ENCODE measurements at regions not wholly inside any gene's neighbourhood (a gene's known extent, or its start where the extent isn't known, plus 50 kb on each side); places are given as distances from the start of the nearest gene placed in this dataset.

DNA sequence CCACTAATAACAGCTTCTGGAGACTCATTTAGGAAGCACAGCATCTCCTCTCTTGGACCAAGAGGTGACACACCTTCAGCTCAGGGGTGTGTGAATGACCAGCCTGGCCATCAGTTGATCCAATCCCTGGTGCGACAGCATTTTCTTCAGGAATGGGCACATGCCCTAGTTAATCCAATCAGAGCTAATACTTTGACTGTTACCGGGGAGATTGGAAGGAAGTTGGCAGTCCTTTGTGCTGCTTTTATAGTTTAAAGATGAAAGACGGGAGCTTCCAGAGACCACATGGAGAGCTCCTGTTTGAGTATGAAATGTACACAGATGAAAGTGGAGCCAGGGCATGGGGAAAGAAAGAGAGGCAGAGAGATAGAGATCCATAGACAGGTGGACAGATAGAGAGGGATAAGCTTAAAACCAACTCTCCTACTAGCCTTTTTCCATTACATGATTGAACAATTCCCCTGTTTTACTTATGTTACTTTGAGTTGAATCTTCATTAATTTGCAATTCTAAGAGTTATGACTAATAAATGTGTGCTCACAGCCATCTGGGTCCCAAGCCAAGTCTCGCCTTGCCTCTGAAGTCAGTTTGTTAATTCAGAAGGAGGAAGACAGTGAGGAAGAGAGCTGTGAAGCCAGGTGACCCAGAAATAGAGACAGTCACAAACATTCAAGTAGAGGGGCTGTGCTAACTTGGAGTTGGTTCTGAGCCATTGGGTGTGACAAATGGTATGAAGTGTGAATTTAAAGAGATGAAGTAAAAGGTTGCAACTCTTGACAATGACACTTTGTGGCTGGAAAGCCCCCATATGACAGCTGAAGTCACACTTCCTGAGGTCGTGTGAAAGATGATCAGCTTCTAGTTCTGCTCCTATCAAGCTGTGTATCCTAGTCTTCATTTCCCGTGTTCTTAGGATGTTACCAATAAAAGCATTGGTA, 120.0 kb upstream of the GOT2 start:
- FAIRE-seq, result no peak
- H2AFZ ChIP-seq (ENCODE audit: low read depth, low read length), result peak overlapping the region; percentile 56

More for the DNA sequence above, 120.0 kb upstream of the GOT2 start:
- intact Hi-C loops (cut with micrococcal nuclease) (no loop called here), in situ Hi-C loops (cut with MboI) (no loop called here)
- 0 out of 2 replicates have a peak, but pooled peaks have one; percentile 35 for TF ChIP-seq RFX5 (IDR thresholded peaks at IDR 0.05; ENCODE audit: low read depth, low read length)
- TF ChIP-seq, protein P1, sequence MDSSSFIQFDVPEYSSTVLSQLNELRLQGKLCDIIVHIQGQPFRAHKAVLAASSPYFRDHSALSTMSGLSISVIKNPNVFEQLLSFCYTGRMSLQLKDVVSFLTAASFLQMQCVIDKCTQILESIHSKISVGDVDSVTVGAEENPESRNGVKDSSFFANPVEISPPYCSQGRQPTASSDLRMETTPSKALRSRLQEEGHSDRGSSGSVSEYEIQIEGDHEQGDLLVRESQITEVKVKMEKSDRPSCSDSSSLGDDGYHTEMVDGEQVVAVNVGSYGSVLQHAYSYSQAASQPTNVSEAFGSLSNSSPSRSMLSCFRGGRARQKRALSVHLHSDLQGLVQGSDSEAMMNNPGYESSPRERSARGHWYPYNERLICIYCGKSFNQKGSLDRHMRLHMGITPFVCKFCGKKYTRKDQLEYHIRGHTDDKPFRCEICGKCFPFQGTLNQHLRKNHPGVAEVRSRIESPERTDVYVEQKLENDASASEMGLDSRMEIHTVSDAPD (CRISPR knock-in tag; IDR thresholded peaks at IDR 0.05), result no peak
- Histone ChIP-seq H3K4me3 (no peak overlapping the region), H3K27ac (ENCODE audit: extremely low read depth, low read depth, low read length) (no peak overlapping the region), H3K79me2 (ENCODE audit: control insufficient read depth, insufficient read depth, low read length) (no peaks in the 10 kb centered on the region), H3K9me3 (replicated peaks; ENCODE audit: control insufficient read depth, insufficient read depth, low read depth, low read length) (no peaks in the 10 kb centered on the region; the same call in 1 of the 2 replicates), H3K9me1 (ENCODE audit: control insufficient read depth, insufficient read depth, low read length) (no peaks in the 10 kb centered on the region), H3K9ac (ENCODE audit: insufficient read depth in 1 of 2, low read depth in 2 of 2, low read length in 2 of 2) (no peak overlapping the region), H3K4me2 (ENCODE audit: insufficient read depth, low read length) (no peak overlapping the region), H3K27me3 (ENCODE audit: control insufficient read depth in 2 of 2, insufficient read depth in 2 of 2, low read length in 2 of 2) (no peaks in the 10 kb centered on the region), H3K36me3 (ENCODE audit: control insufficient read depth, insufficient read depth, low read length) (no peaks in the 10 kb centered on the region), H3K4me1 (replicated peaks in 1 of 2; ENCODE audit: control insufficient read depth in 2 of 2, insufficient read depth in 2 of 2, low read length in 2 of 2) (peaks cover 7 to 21% of the 10 kb centered on the region in 2 experiments; a peak in 3 of 5 replicates), H4K20me1 (replicated peaks; ENCODE audit: control insufficient read depth, insufficient read depth, low read length) (no peaks in the 10 kb centered on the region)
- WGBS (ENCODE audit: insufficient coverage, low coverage, missing lambda C conversion rate), result 61% methylated on average over 6 of the region's 6 CpGs
- no TSS peak for BruUV-seq (replicated peaks)
- POLR2A ChIA-PET, result interaction anchor here (0.5 to 1.1 kb wide), 2 partner anchors 10 to 40 kb away, joined by 3 read pairs; no protein-coding TSS in a partner anchor
- ATAC-seq (no peak), DNase-seq (ENCODE audit: extremely low read depth in 1 of 4, low spot score in 3 of 4) (no peak)
- CTCF ChIA-PET (ENCODE audit: low intra/inter-chr PET ratio), result no interaction called here
